HepG2 (cell line): ENCODE measurements at regions not wholly inside any gene's neighbourhood (a gene's known extent, or its start where the extent isn't known, plus 50 kb on each side); places are given as distances from the start of the nearest gene placed in this dataset.

ENCODE experiments used
- ATAC-seq: fragments of 200-7000 bp; cut with Tn5 transposase; 3 replicates; pipeline ENCODE4 v1.9.1; 2020; ENCODE audit warnings: mild to moderate bottlenecking, moderate library complexity
- BruUV-seq: library from RNA; stranded (reverse); fragments of 400-500 nt; replicated peaks from 2 replicates; lab custom pipeline; 2021; lab: Mats Ljungman, UMichigan
- CTCF ChIA-PET: fragments of 300-600 bp; formaldehyde crosslinking; extraction: SDS; loops from one replicate; lab custom pipeline; 2021; ENCODE audit warnings: low total read pairs, inconsistent platforms, low intra/inter-chr PET ratio; lab: Yijun Ruan, JAX
- POLR2A ChIA-PET: fragments of 350-600 bp; sonication (Branson Sonifier 250); formaldehyde crosslinking; loops from one replicate; lab custom pipeline; 2020; ENCODE audit warnings: antibody characterized with exemption, inconsistent platforms; lab: Yijun Ruan, JAX
- DNase-seq: peaks from one replicate; pipeline ENCODE4 v3.0.0-alpha.2; 2015; ENCODE audit warnings: low spot score
- FAIRE-seq: peaks from 3 replicates; lab custom pipeline; 2011; peaks lifted over from hg19 to GRCh38; lab: Jason Lieb, UNC
- H2AFZ ChIP-seq: one replicate; pipeline ENCODE4 v1.6.1; 2011; ENCODE audit warnings: low read length, inconsistent platforms
- H3K27ac ChIP-seq: fragments of 300-600 bp; 3 replicates; pipeline ENCODE4 v1.8.0; 2011; ENCODE audit warnings: mixed run types, mild to moderate bottlenecking, mixed read lengths, low read length, inconsistent platforms; ENCODE audit not compliant: insufficient read depth; ENCODE audit errors: extremely low read length
- H3K27me3 ChIP-seq, 2 experiments: fragments of 200-600 bp in 1 of 2; 2 replicates in 1 of 2; 3 replicates in 1 of 2; pipeline versions ENCODE4 v1.6.0 to v1.8.0; 2011; ENCODE audit warnings: low read length in 2 of 2, mild to moderate bottlenecking in 2 of 2, moderate library complexity in 2 of 2, inconsistent platforms in 1 of 2; ENCODE audit not compliant: insufficient read depth in 2 of 2, control insufficient read depth in 1 of 2
- H3K36me3 ChIP-seq, 2 experiments: fragments of 200-600 bp in 1 of 2; replicated peaks in 1 of 2; 2 replicates in 1 of 2; 3 replicates in 1 of 2; pipeline versions ENCODE4 v1.5.1 to v1.8.0; 2011; ENCODE audit warnings: low read length in 2 of 2, inconsistent platforms in 1 of 2; ENCODE audit not compliant: insufficient read depth in 2 of 2, control insufficient read depth in 1 of 2
- H3K4me1 ChIP-seq: 2 replicates; pipeline ENCODE4 v1.5.1; 2012; ENCODE audit warnings: low read length, inconsistent platforms; ENCODE audit not compliant: insufficient read depth
- H3K4me2 ChIP-seq: 2 replicates; pipeline ENCODE4 v1.6.0; 2011; ENCODE audit warnings: low read depth, low read length, inconsistent platforms
- H3K4me3 ChIP-seq, 3 experiments: fragments of 200-600 bp in 1 of 3; sonication (generic), shearing (Covaris generic) in 1 of 3; replicated peaks in 1 of 3; 2 replicates each; pipeline ENCODE4 v1.5.1; 2011 to 2016; ENCODE audit warnings: low read length in 3 of 3, inconsistent platforms in 2 of 3, low read depth in 2 of 3, mild to moderate bottlenecking in 2 of 3, control low read depth in 1 of 3, mixed read lengths in 1 of 3; ENCODE audit not compliant: insufficient read depth in 1 of 3
- H3K79me2 ChIP-seq: one replicate; pipeline ENCODE4 v1.6.1; 2011; ENCODE audit warnings: low read length, inconsistent platforms; ENCODE audit not compliant: insufficient read depth
- H3K9ac ChIP-seq: 2 replicates; pipeline ENCODE4 v1.6.0; 2011; ENCODE audit warnings: mild to moderate bottlenecking, low read depth, low read length, inconsistent platforms; ENCODE audit not compliant: insufficient read depth
- H3K9me3 ChIP-seq: 2 replicates; pipeline ENCODE4 v1.5.1; 2012; ENCODE audit warnings: mild to moderate bottlenecking, low read length
- H4K20me1 ChIP-seq: 2 replicates; pipeline ENCODE4 v1.6.0; 2011; ENCODE audit warnings: inconsistent platforms, mild to moderate bottlenecking, low read length, moderate library complexity; ENCODE audit not compliant: insufficient read depth
- AHDC1 ChIP-seq: sonication (generic); formaldehyde crosslinking; IDR thresholded peaks from 2 replicates; pipeline ENCODE4 v1.5.1; 2020; ENCODE audit warnings: mild to moderate bottlenecking, missing genetic modification reagents, borderline replicate concordance
- ATRX ChIP-seq: sonication (generic); formaldehyde crosslinking; IDR thresholded peaks from 2 replicates; pipeline ENCODE4 v1.4.0; 2020; ENCODE audit warnings: missing genetic modification reagents, borderline replicate concordance
- BATF2 ChIP-seq: sonication (generic); formaldehyde crosslinking; IDR thresholded peaks from 2 replicates; pipeline ENCODE4 v1.8.0; 2022; ENCODE audit warnings: mild to moderate bottlenecking, missing genetic modification reagents, moderate library complexity
- E2F2 ChIP-seq: sonication (generic); formaldehyde crosslinking; IDR thresholded peaks from 2 replicates; pipeline ENCODE4 v1.4.0; 2020; ENCODE audit warnings: missing genetic modification reagents, borderline replicate concordance
- ELF4 ChIP-seq: sonication (generic); formaldehyde crosslinking; IDR thresholded peaks from 2 replicates; pipeline ENCODE4 v1.5.0; 2020; ENCODE audit warnings: missing genetic modification reagents, mild to moderate bottlenecking, moderate library complexity, borderline replicate concordance
- FOXK1 ChIP-seq: sonication (generic); formaldehyde crosslinking; IDR thresholded peaks from 2 replicates; pipeline ENCODE4 v1.4.0; 2020; ENCODE audit warnings: low read depth, missing genetic modification reagents, borderline replicate concordance
- NR2F2 ChIP-seq: IDR thresholded peaks from 2 replicates; pipeline ENCODE4 v1.6.1; 2012; ENCODE audit warnings: low read depth, inconsistent platforms, borderline replicate concordance
- PBX3 ChIP-seq: sonication (generic); formaldehyde crosslinking; IDR thresholded peaks from 2 replicates; pipeline ENCODE4 v1.8.1; 2023; ENCODE audit warnings: missing genetic modification reagents, inconsistent platforms, borderline replicate concordance
- PRMT3 ChIP-seq: sonication (generic); formaldehyde crosslinking; IDR thresholded peaks from 2 replicates; pipeline ENCODE4 v1.8.1; 2022; ENCODE audit warnings: low read depth, mild to moderate bottlenecking, moderate library complexity, missing genetic modification reagents, borderline replicate concordance
- SIN3A ChIP-seq: IDR thresholded peaks from 2 replicates; pipeline ENCODE4 v1.6.1; 2011; ENCODE audit warnings: low read depth, mild to moderate bottlenecking, control low read depth, low read length, borderline replicate concordance
- SUZ12 ChIP-seq: fragments of 150-350 bp; IDR thresholded peaks from 2 replicates; pipeline ENCODE4 v1.6.1; 2014; ENCODE audit warnings: low read depth, low read length
- ZMAT3 ChIP-seq: sonication (generic); formaldehyde crosslinking; conservative IDR thresholded peaks from 2 replicates; pipeline ENCODE4 v1.7.0; 2021; ENCODE audit warnings: missing genetic modification reagents
- ZNF543 ChIP-seq: sonication (generic); formaldehyde crosslinking; IDR thresholded peaks from 2 replicates; pipeline ENCODE4 v1.4.0; 2020; ENCODE audit warnings: mild to moderate bottlenecking, missing genetic modification reagents
- ZNF792 ChIP-seq: IDR thresholded peaks from 2 replicates; pipeline ENCODE4 v1.6.1; 2016
- WGBS: methylation state at CpG from one replicate; pipeline ENCODE4 v1.1.6; 2017; ENCODE audit warnings: low lambda C conversion rate; 5-methylcytosine and 5-hydroxymethylcytosine counted together
- in situ Hi-C: cut with HindIII; loops from 2 replicates; pipeline ENCODE4 v1.10.0; 2017; ENCODE audit warnings: low pct_unique_long_range_greater_than_20kb; ENCODE audit not compliant: extremely low pct_ligation_motif_present
- intact Hi-C: fragments of 100-400 bp; cut with micrococcal nuclease; formaldehyde crosslinking; loops from one replicate; pipeline ENCODE4 v1.10.0; 2022; ENCODE audit not compliant: unreplicated experiment

GRCh38 chr3:14306142-14306541 lies 96.3 kb upstream of the SLC6A6 start:
- ChIA-PET CTCF (no interaction called here), POLR2A (no interaction called here)
- no peak for TF ChIP-seq NR2F2
- no peak for TF ChIP-seq SUZ12
- no peak for TF ChIP-seq PRMT3 (CRISPR knock-in tag)
- no peak for TF ChIP-seq AHDC1 (CRISPR knock-in tag)
- no peak for TF ChIP-seq ZNF543
- TF ChIP-seq SIN3A, result no peak
- TF ChIP-seq PBX3 (CRISPR knock-in tag), result no peak
- TF ChIP-seq E2F2, result no peak
- TF ChIP-seq FOXK1, result no peak
- TF ChIP-seq ELF4, result no peak
- TF ChIP-seq ATRX, result no peak
- TF ChIP-seq ZNF792 (CRISPR knock-in tag), result no peak
- no peak for TF ChIP-seq BATF2 (CRISPR knock-in tag)
- no peak for TF ChIP-seq ZMAT3 (CRISPR knock-in tag)
- no peak for DNase-seq
- no peaks in the 10 kb centered on the region for H3K79me2 ChIP-seq
- H4K20me1 ChIP-seq, result no peaks in the 10 kb centered on the region
- H3K27ac ChIP-seq, result no peak overlapping the region
- no peak overlapping the region for H3K9ac ChIP-seq
- in situ Hi-C loops, result no loop called here
- no peaks in the 10 kb centered on the region for H3K9me3 ChIP-seq
- H3K27me3 ChIP-seq, result peaks cover 4 to 42% of the 10 kb centered on the region in 2 experiments
- no peak overlapping the region for H3K4me2 ChIP-seq
- H2AFZ ChIP-seq, result no peak overlapping the region
- ATAC-seq, result no peak
- BruUV-seq, result no TSS peak
- no peaks in the 10 kb centered on the region for H3K36me3 ChIP-seq
- WGBS, result 72% methylated on average over 10 of the region's 10 CpGs
- H3K4me1 ChIP-seq, result peaks cover 10% of the 10 kb centered on the region; the same call in 1 of the 2 replicates
- no peak overlapping the region for H3K4me3 ChIP-seq
- FAIRE-seq, result no peak
- intact Hi-C loops, result no loop called here
